Kidney epithelial cell (primary cell): ENCODE measurements at regions not wholly inside any gene's neighbourhood (a gene's known extent, or its start where the extent isn't known, plus 50 kb on each side); places are given as distances from the start of the nearest gene placed in this dataset.

Source experiments
- DNase-seq: peaks from one replicate; pipeline ENCODE4 v3.0.0-alpha.2; 2010; ENCODE audit warnings: low read depth
- H3K27me3 ChIP-seq: 2 replicates; pipeline ENCODE4 v1.6.0; 2011; ENCODE audit warnings: low read length; ENCODE audit not compliant: control insufficient read depth, insufficient read depth
- H3K36me3 ChIP-seq: 2 replicates; pipeline ENCODE4 v1.5.1; 2011; ENCODE audit warnings: low read length; ENCODE audit not compliant: control insufficient read depth, insufficient read depth
- H3K4me3 ChIP-seq: 2 replicates; pipeline ENCODE4 v1.5.1; 2011; ENCODE audit warnings: low read depth, mild to moderate bottlenecking, control low read depth, low read length
- TF ChIP-seq, protein P1 (sequence below): IDR thresholded peaks from 2 replicates; pipeline ENCODE4 v1.5.1; 2011; ENCODE audit warnings: mild to moderate bottlenecking, moderate library complexity, low read length, control low read depth, inconsistent platforms; ENCODE audit not compliant: insufficient read depth, poor library complexity, severe bottlenecking

DNA sequence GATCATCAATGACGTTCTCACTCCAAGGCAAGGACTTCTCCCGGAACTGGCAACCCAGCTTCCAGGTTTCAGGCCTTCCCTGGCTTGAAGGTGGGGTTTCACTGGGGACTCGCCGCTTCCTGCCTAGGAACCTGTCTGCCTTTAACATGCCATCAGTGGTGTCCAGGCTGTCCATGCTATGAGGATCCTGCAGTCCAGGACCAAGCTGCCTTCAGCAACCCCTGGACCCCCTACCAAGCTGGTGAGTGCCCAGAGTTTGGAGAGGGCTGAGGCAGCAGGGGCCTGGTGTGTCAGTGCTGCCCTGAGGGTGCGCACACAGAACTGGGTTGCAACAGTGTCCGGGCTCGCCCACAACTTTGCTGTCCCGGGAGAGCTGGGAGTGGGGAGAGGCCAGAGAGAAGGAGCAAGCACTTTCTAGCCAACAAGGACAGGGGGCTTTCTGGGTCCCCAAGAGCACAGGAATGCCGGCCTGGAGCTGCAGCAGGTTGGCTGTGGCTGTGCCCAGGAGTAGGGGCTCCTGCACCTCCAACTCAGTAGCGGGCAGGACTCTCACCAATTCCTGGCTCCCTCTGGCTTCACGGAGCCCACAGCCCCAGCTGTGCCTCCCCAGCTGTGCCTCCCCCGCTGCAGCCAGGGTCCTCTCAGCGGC lies 1563.2 kb upstream of the MIR17HG start:
- H3K27me3 ChIP-seq = no peaks in the 10 kb centered on the region
- no peaks in the 10 kb centered on the region for H3K36me3 ChIP-seq
- no peak for DNase-seq
- no peak overlapping the region for H3K4me3 ChIP-seq
- TF ChIP-seq, protein P1, sequence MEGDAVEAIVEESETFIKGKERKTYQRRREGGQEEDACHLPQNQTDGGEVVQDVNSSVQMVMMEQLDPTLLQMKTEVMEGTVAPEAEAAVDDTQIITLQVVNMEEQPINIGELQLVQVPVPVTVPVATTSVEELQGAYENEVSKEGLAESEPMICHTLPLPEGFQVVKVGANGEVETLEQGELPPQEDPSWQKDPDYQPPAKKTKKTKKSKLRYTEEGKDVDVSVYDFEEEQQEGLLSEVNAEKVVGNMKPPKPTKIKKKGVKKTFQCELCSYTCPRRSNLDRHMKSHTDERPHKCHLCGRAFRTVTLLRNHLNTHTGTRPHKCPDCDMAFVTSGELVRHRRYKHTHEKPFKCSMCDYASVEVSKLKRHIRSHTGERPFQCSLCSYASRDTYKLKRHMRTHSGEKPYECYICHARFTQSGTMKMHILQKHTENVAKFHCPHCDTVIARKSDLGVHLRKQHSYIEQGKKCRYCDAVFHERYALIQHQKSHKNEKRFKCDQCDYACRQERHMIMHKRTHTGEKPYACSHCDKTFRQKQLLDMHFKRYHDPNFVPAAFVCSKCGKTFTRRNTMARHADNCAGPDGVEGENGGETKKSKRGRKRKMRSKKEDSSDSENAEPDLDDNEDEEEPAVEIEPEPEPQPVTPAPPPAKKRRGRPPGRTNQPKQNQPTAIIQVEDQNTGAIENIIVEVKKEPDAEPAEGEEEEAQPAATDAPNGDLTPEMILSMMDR = no peak

DNA sequence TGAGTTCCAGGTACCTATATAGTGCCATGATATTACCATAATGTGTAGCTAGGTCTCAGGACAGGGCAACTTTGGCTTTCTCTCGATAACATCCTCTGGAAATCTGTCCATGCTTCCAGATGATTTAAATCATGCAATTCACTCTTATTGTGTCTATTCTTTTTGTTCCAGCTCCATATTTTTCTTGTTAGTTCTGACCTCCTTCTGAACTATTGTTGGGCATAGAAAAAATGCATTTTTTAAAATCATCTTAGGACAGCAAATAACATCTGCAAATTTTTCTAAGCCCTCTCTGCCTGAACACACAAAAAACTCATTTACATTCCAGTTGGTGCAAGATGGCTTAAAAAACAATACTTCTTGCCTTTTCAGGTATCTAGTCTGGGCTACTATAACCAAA lies 1561.0 kb upstream of the MIR17HG start:
- Histone ChIP-seq H3K4me3 (no peak overlapping the region), H3K27me3 (no peaks in the 10 kb centered on the region), H3K36me3 (no peaks in the 10 kb centered on the region)
- TF ChIP-seq, protein P1 = no peak
- no peak for DNase-seq

DNA sequence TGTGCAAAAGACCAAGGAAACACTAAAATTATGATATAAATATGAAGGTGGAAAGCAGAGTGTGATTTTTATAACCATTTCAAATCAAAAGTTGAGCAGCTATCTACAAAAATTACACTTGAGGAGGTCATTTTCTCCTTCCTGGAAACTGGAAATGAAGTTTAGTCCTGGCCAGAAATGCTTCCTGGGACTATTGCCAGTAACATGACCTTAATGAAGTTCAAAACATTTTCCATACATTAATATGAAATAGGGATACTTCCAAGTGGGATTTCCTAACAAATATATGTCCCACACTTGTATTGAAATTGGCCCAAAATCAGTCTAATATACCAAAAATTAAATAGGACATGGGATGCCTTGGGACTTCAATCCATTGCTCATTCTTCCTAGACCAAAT lies 1556.8 kb upstream of the MIR17HG start:
- H3K27me3 ChIP-seq = no peaks in the 10 kb centered on the region
- TF ChIP-seq, protein P1 = no peak

DNA sequence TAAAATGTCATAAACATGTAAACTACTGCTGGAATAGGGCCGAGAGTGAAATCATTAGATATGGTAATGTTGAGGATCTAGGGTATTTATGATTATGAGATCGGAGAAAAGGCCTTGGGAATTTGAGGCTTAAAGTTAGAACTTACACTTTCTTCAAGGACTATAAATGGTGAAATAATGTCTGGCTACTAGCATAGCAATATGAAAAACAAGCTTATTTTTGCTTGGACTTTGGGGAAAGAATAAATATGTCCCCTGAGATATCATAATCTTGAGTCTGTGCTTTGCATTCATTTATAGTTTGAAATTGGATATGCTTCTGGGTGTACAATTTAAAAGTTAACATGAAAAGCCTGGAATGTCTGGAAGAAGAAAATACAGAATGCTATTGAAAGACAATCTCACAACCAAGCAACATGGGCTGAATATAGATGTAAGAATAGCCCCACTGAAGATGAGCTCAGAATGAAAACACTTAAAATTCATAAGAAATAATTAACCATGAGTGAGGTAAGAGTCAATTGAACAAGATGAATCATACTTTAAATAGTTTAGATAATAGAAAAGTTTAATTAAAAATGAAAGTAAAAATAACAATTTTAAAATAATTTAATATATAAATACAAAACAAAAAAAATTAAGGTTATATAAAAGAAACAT lies 1555.4 kb upstream of the MIR17HG start:
- H3K27me3 ChIP-seq = no peaks in the 10 kb centered on the region
- DNase-seq = no peak

More for the DNA sequence above, 1556.8 kb upstream of the MIR17HG start:
- DNase-seq = no peak
- no peaks in the 10 kb centered on the region for H3K36me3 ChIP-seq
- H3K4me3 ChIP-seq = no peak overlapping the region

DNA sequence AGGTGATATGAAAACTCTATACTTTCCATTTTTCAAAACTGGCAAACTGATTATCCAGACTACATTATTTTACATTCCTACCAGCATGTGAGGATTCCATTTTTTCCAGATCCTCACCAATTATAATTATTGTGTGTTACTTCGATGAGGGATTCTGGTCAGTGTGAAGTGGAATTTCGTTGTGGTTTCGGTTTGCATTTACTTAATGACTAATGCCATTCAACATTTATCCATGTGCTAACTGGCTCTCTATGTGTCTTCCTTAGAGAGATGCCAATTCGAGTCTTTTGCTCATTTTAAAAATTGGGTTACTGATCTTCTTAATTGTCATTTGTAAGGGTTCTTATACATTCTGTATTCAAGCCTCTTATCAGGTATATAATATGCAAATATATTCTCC lies 1551.3 kb upstream of the MIR17HG start:
- TF ChIP-seq, protein P1 = no peak
- no peaks in the 10 kb centered on the region for H3K36me3 ChIP-seq
- no peak overlapping the region for H3K4me3 ChIP-seq
- no peak for DNase-seq
- H3K27me3 ChIP-seq = no peaks in the 10 kb centered on the region

More for the DNA sequence above, 1555.4 kb upstream of the MIR17HG start:
- H3K36me3 ChIP-seq = no peaks in the 10 kb centered on the region
- TF ChIP-seq, protein P1 = no peak
- no peak overlapping the region for H3K4me3 ChIP-seq
